ENCODE measurements at regions not wholly inside any gene's neighbourhood (a gene's known extent, or its start where the extent isn't known, plus 50 kb on each side); places are given as distances from the start of the nearest gene placed in this dataset.
"Not testable (repeated sequence)": the region's sequence is repeated elsewhere in the genome, so short reads cannot be mapped to it uniquely, and the experiment has no call there.

- DNase-seq, result no peak
Observed at GRCh38 chr3:159482994-159483367, 505.7 kb upstream of the IL12A start.

GRCh38 chr3:159486580-159486979 is 502.1 kb upstream of the IL12A start:
- DNase-seq, result no peak

- DNase-seq, result no peak
Observed at GRCh38 chr3:159487304-159487703, 501.3 kb upstream of the IL12A start.

GRCh38 chr3:159488602-159489001 is 500.0 kb upstream of the IL12A start:
- no peak for DNase-seq

- DNase-seq, result no peak
Observed at GRCh38 chr3:159497361-159497760, 491.3 kb upstream of the IL12A start.

GRCh38 chr3:159499031-159499793 is 489.4 kb upstream of the IL12A start:
- DNase-seq, result no peak

- no peak for DNase-seq
Observed at GRCh38 chr3:159501029-159501428, 487.6 kb upstream of the IL12A start.

GRCh38 chr3:159502986-159503385 is 485.6 kb upstream of the IL12A start:
- no peak for DNase-seq

- not testable (repeated sequence) for DNase-seq
Observed at GRCh38 chr3:159510988-159511387, 477.6 kb upstream of the IL12A start.

GRCh38 chr3:159513444-159513843 is 475.2 kb upstream of the IL12A start:
- no peak for DNase-seq

GRCh38 chr3:159513867-159514380 is 474.7 kb upstream of the IL12A start:
- no peak for DNase-seq

- no peak for DNase-seq
Observed at GRCh38 chr3:159517105-159517504, 471.5 kb upstream of the IL12A start.

GRCh38 chr3:159520638-159521037 is 468.0 kb upstream of the IL12A start:
- DNase-seq, result no peak

GRCh38 chr3:159522276-159522675 is 466.4 kb upstream of the IL12A start:
- DNase-seq, result no peak

- no peak for DNase-seq
Observed at GRCh38 chr3:159528251-159528895, 460.3 kb upstream of the IL12A start.

GRCh38 chr3:159532577-159532976 is 456.1 kb upstream of the IL12A start:
- DNase-seq, result no peak

- no peak for DNase-seq
Observed at GRCh38 chr3:159534496-159534895, 454.1 kb upstream of the IL12A start.

GRCh38 chr3:159536876-159537275 is 451.8 kb upstream of the IL12A start:
- no peak for DNase-seq

- DNase-seq, result no peak
Observed at GRCh38 chr3:159538507-159538906, 450.1 kb upstream of the IL12A start.

GRCh38 chr3:159540882-159541495 is 447.6 kb upstream of the IL12A start:
- no peak for DNase-seq

GRCh38 chr3:159548675-159549335 is 439.8 kb upstream of the IL12A start:
- no peak for DNase-seq

- DNase-seq, result no peak
Observed at GRCh38 chr3:159555205-159555604, 433.4 kb upstream of the IL12A start.

GRCh38 chr3:159559771-159560170 is 428.9 kb upstream of the IL12A start:
- no peak for DNase-seq

Data from stimulated activated CD4-positive, alpha-beta T cell treated with anti-CD3 and anti-CD28 coated beads, Interleukin-2, amount 100 ng/mL, for 24 hours (primary cell).